Colonic mucosa (tissue), 4 donors: ENCODE measurements at regions not wholly inside any gene's neighbourhood (a gene's known extent, or its start where the extent isn't known, plus 50 kb on each side); places are given as distances from the start of the nearest gene placed in this dataset.
A peak's percentile ranks its signal among the peaks of the same experiment; 100 is the strongest.

Experiments
- DNase-seq: peaks from one replicate; pipeline ENCODE4 v3.0.0-alpha.2; 2020
- H3K27ac ChIP-seq: fragments of 200-600 bp; one replicate; pipeline ENCODE4 v1.8.0; 2021
- H3K27me3 ChIP-seq: fragments of 200-600 bp; one replicate; pipeline ENCODE4 v1.8.0; 2021
- H3K36me3 ChIP-seq: fragments of 200-600 bp; one replicate; pipeline ENCODE4 v1.8.0; 2021
- H3K4me1 ChIP-seq: fragments of 200-600 bp; one replicate; pipeline ENCODE4 v1.8.0; 2021; ENCODE audit warnings: mild to moderate bottlenecking
- H3K4me3 ChIP-seq: fragments of 200-600 bp; one replicate; pipeline ENCODE4 v1.8.0; 2021
- H3K9ac ChIP-seq, 2 donors: one replicate each; pipeline ENCODE4 v1.7.0; 2013; ENCODE audit warnings: control low read depth in 2 of 2, low read depth in 2 of 2, low read length in 2 of 2
- H3K9me3 ChIP-seq: fragments of 200-600 bp; one replicate; pipeline ENCODE4 v1.8.0; 2021
- intact Hi-C: fragments of 100-400 bp; cut with DNase I; formaldehyde crosslinking; loops from one replicate; pipeline ENCODE4 v1.14.1; 2022
- TF ChIP-seq, protein P1 (sequence below): fragments of 200-600 bp; IDR thresholded peaks from one replicate; pipeline ENCODE4 v1.8.0; 2022; ENCODE audit warnings: antibody characterized with exemption, mild to moderate bottlenecking
- donor health status: healthy.
- donor health status: DM: no; HTN: no; CAD: no.
- donor health status: DM: no; HTN: no; CAD: no.

DNA sequence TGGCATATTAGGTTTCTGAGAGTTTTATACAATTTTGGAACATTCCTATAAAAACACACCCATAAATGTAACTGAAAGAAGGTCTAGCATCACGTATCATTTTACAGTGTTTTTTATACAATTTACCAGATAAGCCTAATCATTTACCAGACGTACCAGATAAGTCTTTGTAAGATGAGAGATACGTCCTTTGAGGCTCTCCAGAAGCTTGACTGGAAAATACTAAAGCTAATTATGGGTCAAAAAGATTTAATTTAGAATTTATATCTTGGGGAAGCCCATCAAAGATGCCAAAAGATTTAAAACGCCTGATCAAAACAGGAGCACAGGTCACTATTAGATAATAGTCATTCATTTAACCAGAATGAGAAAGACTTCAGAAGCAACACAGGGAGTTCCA is 55.0 kb downstream of the RGS12 start:
- Histone ChIP-seq H3K36me3 (no peaks in the 10 kb centered on the region), H3K9ac (no peak overlapping the region), H3K27me3 (no peaks in the 10 kb centered on the region), H3K4me1 (no peaks in the 10 kb centered on the region), H3K9me3 (no peaks in the 10 kb centered on the region), H3K4me3 (no peak overlapping the region), H3K27ac (no peak overlapping the region)
- no peak for DNase-seq
- TF ChIP-seq, protein P1, sequence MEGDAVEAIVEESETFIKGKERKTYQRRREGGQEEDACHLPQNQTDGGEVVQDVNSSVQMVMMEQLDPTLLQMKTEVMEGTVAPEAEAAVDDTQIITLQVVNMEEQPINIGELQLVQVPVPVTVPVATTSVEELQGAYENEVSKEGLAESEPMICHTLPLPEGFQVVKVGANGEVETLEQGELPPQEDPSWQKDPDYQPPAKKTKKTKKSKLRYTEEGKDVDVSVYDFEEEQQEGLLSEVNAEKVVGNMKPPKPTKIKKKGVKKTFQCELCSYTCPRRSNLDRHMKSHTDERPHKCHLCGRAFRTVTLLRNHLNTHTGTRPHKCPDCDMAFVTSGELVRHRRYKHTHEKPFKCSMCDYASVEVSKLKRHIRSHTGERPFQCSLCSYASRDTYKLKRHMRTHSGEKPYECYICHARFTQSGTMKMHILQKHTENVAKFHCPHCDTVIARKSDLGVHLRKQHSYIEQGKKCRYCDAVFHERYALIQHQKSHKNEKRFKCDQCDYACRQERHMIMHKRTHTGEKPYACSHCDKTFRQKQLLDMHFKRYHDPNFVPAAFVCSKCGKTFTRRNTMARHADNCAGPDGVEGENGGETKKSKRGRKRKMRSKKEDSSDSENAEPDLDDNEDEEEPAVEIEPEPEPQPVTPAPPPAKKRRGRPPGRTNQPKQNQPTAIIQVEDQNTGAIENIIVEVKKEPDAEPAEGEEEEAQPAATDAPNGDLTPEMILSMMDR = no peak
- intact Hi-C loops = loop anchor here (5.0 kb wide), 1 partner anchor 94 kb away; the partner anchor contains the start of gene HGFAC

DNA sequence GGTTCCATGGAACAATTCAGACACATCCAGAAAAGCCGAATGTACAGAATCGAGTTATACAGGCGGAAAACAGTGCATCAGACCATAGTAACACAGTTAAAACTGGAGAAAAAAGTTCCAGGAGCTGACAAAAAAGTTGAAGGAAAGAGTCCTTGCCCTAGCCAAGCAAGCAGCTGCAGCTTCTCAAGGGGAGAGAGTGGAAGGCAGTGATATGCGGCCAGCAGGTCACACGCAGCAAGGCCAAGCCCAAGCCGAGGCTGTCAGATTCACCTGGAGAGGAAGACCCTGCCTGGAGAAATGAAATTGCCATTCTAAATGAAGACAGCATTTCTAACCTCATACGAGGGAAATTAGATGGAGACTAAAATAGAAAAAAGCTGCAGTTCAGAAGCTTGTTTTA is 55.8 kb downstream of the RGS12 start:
- H3K27me3 ChIP-seq = no peaks in the 10 kb centered on the region
- intact Hi-C loops = loop anchor here (5.0 kb wide), 1 partner anchor 94 kb away; the partner anchor contains the start of gene HGFAC
- H3K9ac ChIP-seq = no peak overlapping the region
- no peaks in the 10 kb centered on the region for H3K36me3 ChIP-seq
- no peak for DNase-seq
- no peaks in the 10 kb centered on the region for H3K4me1 ChIP-seq
- no peaks in the 10 kb centered on the region for H3K9me3 ChIP-seq
- no peak overlapping the region for H3K27ac ChIP-seq
- TF ChIP-seq, protein P1 = no peak
- no peak overlapping the region for H3K4me3 ChIP-seq

DNA sequence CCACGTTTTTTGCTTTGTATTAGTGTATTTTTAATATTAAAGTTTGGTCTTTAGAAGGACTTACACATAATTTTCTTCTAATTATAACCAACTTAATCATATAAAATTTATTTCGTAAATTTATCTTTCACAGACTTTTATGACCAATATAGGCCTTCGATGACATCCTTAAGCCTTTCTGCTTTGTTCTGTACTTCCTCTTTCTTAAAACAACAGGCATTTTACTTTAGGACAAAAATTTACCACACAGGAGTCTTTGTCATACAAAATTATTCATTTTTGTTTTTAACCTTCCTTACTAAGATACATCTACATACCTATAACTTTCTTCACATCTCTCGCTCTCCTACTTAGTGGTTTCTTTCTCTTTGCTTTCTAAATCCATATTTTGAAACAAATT is 56.3 kb downstream of the RGS12 start:
- TF ChIP-seq, protein P1 = no peak
- H3K36me3 ChIP-seq = no peaks in the 10 kb centered on the region
- intact Hi-C loops = loop anchor here (5.0 kb wide), 1 partner anchor 93 kb away; the partner anchor contains the start of gene HGFAC
- no peaks in the 10 kb centered on the region for H3K4me1 ChIP-seq
- H3K4me3 ChIP-seq = no peak overlapping the region
- H3K9ac ChIP-seq = no peak overlapping the region
- no peaks in the 10 kb centered on the region for H3K27me3 ChIP-seq
- H3K9me3 ChIP-seq = no peaks in the 10 kb centered on the region
- no peak overlapping the region for H3K27ac ChIP-seq
- no peak for DNase-seq

DNA sequence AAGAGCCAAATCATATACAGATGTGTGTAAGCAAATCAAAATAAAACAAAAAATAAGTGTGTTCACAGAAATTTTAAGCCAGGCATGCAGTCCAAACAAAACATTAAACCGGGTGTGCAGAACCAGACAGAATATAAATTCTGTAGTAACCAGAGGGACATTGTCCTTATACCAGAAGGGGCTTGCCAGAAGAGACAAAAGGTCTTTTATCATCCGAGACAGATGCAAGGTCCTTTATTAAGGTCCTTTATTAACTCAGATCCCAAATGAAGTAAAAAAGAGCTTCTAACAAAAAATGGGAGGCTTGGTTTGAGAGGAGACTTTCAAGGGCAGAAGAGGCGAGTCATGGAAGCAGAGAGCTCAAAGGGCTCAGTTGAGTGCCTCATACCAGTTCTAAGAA is 59.2 kb downstream of the RGS12 start:
- Histone ChIP-seq H3K27ac (no peak overlapping the region), H3K36me3 (no peaks in the 10 kb centered on the region), H3K9ac (no peak overlapping the region), H3K27me3 (no peaks in the 10 kb centered on the region), H3K4me3 (no peak overlapping the region), H3K9me3 (no peaks in the 10 kb centered on the region), H3K4me1 (no peaks in the 10 kb centered on the region)
- intact Hi-C loops = no loop called here
- peak; percentile 9 for DNase-seq
- TF ChIP-seq, protein P1 = no peak

DNA sequence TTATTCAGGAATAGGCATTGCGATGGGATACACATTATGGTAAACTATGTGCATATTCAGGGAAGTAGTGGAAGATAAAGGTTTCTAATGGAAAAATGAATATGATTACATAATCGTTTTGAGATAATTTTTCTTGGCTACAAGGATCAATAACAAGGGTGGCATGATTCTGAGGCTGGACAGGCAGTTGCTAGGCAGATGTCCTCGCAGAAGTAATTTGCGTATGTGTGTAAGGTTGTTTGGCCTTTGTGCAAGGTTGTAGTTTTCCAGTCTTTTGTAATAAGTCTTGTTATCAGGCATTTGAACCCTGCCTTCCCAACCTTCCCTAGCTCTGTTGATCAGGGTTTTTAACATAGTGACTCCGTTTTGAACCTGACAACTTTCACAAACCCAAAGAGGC is 59.7 kb downstream of the RGS12 start:
- no peaks in the 10 kb centered on the region for H3K36me3 ChIP-seq
- H3K27me3 ChIP-seq = no peaks in the 10 kb centered on the region
- TF ChIP-seq, protein P1 = no peak
- no peaks in the 10 kb centered on the region for H3K9me3 ChIP-seq
- no peak overlapping the region for H3K9ac ChIP-seq
- no peak for DNase-seq
- intact Hi-C loops = no loop called here
- no peak overlapping the region for H3K27ac ChIP-seq
- H3K4me1 ChIP-seq = no peaks in the 10 kb centered on the region
- H3K4me3 ChIP-seq = no peak overlapping the region
